GM10266 (cell line): ENCODE measurements at regions not wholly inside any gene's neighbourhood (a gene's known extent, or its start where the extent isn't known, plus 50 kb on each side); places are given as distances from the start of the nearest gene placed in this dataset.

Experiments
- DNase-seq: peaks from one replicate; pipeline ENCODE4 v3.0.0; 2012; ENCODE audit errors: extremely low spot score
- TF ChIP-seq, protein P1 (sequence below): IDR thresholded peaks from 2 replicates; pipeline ENCODE4 v1.5.1; 2012; ENCODE audit warnings: mild to moderate bottlenecking, low read depth; ENCODE audit not compliant: control insufficient read depth, insufficient read depth; ENCODE audit errors: missing control alignments

DNA sequence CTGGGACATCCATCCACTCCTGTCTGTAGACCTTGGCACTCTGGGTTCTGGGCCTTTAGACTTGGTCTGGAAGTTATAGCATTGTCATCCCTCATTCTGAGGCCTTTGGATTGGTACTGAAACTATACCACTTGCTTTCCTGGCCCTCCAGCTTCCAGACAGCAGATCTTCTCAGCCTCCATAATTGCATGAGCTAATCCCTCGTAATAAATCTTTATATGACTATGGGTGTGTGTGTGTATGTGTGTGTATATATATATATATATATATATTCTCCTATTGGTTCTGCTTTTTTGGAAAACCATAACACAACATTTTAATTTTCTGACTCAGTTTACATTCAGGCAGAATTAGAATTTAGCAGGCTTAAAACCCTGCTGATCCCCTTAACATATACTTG is 180.5 kb downstream of the ENC1 start:
- TF ChIP-seq, protein P1, sequence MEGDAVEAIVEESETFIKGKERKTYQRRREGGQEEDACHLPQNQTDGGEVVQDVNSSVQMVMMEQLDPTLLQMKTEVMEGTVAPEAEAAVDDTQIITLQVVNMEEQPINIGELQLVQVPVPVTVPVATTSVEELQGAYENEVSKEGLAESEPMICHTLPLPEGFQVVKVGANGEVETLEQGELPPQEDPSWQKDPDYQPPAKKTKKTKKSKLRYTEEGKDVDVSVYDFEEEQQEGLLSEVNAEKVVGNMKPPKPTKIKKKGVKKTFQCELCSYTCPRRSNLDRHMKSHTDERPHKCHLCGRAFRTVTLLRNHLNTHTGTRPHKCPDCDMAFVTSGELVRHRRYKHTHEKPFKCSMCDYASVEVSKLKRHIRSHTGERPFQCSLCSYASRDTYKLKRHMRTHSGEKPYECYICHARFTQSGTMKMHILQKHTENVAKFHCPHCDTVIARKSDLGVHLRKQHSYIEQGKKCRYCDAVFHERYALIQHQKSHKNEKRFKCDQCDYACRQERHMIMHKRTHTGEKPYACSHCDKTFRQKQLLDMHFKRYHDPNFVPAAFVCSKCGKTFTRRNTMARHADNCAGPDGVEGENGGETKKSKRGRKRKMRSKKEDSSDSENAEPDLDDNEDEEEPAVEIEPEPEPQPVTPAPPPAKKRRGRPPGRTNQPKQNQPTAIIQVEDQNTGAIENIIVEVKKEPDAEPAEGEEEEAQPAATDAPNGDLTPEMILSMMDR: no peak

DNA sequence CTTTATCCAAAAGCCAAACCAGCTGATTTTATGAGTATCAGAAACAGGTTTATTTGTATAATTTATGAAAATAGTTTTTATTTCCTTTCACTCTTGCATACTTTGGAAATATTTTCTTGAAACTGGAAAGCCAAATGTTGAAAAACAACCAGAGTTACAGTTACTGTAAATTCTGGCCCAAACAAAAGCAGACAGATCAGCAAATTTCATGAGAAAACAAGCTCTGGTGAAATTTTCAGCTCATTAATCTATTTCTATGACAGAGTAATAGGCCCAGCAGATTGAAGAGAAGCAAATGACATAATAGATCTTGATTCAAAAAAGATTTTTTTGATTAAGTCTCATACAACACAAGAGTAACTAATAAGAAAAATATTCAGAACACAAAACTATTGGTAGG is 182.7 kb downstream of the ENC1 start:
- DNase-seq: no peak
- TF ChIP-seq, protein P1: no peak

More for the DNA sequence above, 180.5 kb downstream of the ENC1 start:
- DNase-seq: no peak

DNA sequence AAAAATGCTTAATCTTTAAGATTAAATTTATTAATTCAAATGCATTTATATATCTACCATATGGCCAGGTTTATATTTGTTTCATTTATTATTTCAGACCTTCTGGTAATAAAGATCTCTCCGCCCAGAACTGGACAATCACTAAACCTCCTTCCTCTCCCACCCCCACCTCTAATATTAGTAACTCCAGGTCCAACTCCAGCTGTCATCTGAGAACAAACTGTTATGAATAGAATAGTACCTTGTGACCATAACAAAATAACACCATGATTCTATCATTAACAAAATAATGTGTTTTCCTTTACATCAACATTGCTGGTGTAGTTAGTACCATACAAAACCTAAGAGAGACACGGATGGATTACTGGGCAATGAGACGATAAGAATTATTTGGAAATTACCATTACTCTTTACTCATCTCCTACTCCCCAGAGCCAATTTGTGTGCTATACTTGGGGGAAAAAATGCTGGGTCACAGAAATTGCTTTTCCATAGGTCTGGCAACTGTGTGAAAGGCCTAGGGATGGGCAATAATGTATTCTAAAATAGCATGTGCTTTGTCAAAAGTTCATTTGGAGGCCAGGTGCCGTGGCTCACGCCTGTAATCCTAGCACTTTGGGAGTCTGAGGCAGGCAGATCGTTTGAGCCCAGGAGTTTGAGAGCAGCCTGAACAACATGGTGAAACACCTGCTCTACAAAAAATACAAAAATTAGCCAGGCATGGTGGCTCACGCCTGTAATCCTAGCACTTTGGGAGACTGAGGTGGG is 186.1 kb downstream of the ENC1 start:
- no peak for DNase-seq
- TF ChIP-seq, protein P1: no peak

DNA sequence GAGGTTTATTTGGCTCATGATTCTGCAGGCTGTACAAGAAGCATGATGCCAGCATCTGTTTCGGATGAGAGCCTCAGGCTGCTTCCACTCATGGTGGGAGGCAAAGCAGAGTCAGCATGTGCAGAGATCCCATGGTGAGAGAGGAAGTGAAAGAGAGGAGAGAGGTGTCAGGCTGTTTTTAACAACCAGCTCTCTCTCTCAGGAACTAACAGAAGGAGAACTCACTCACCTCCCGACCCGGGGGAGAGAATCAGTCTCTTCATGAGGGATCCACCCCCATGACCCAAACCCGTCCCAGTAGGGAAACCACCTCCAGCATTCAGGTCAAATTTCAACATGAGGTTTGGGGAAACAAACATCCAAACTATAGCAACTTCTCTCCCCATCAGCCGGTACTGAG is 187.7 kb downstream of the ENC1 start:
- TF ChIP-seq, protein P1: no peak
- no peak for DNase-seq

DNA sequence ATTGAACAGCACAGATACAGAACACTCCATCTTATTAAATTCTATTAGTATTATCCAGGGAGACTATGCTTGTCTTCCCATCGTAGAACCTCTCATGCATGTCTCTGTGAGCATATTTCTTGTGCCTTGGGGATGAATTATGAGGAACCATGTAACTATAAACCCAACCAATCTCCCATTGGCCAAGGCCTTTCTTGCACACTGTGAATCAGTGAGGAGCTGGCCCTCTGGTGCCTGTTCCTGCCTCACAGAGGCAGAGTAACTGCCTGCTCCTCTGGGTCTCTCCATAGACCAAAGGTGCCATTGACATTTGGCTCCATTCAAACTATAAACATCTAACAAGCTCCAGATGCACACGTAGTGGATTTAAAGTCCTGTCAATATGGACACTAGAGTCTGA is 190.4 kb downstream of the ENC1 start:
- no peak for DNase-seq
- TF ChIP-seq, protein P1: no peak

DNA sequence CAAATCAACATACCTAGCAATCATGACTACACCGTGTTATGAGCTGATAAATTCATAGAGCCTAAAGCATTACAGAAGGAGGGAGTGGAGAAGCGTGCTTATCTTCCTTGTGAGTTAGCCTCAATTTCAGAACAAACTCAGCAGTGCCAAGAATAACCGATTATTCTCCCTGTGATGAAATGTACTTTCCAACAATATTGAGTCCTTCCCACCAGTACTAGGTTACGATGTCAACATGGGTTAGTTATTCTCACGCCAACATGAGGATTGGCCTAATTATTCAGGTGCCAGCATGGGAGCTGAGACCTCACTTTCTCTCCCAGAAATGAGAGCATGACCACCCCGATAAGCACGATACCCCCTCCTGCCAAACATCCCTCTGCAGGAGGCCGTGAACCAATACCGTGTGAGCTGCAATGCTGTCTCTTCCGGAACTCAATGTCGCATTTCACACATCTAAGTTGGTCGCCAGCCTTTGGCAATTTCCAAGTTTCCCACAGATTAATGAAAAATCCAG is 193.7 kb downstream of the ENC1 start:
- TF ChIP-seq, protein P1: no peak

DNA sequence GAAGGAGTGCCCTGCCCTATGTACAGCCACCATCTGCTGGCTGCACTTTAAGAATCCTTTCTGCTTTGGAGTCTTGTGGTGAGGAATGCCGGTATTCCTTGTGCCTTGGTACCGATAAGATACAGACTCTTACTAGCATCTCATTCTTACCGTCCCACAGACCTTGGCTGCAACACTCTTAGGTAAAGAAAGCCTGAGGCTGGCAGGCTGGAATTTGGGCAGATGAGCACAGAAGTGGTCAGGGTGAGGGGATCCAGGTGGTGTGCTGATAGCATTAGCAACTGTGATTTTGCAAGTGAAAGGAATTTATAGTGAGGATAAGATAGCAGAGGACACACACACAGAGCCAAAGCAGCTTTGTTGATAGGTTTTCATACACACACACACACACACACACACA is 198.1 kb downstream of the ENC1 start:
- DNase-seq: no peak
- TF ChIP-seq, protein P1: no peak

More for the DNA sequence above, 193.7 kb downstream of the ENC1 start:
- DNase-seq: no peak
